ENCODE measurements at regions not wholly inside any gene's neighbourhood (a gene's known extent, or its start where the extent isn't known, plus 50 kb on each side); places are given as distances from the start of the nearest gene placed in this dataset.
"Not testable (repeated sequence)": the region's sequence is repeated elsewhere in the genome, so short reads cannot be mapped to it uniquely, and the experiment has no call there.

- TF ChIP-seq MAX (IDR thresholded peaks at IDR 0.05; ENCODE audit: low read depth, low read length); CTCF (IDR thresholded peaks at IDR 0.05; ENCODE audit: low read depth, low read length); POLR2A (IDR thresholded peaks at IDR 0.05; ENCODE audit: extremely low read depth, insufficient read length): not testable (repeated sequence)
These were observed 191.3 kb downstream of the LAT start for GRCh38 chr16:29176154-29176470.
